VCaP (cell line): ENCODE measurements at regions not wholly inside any gene's neighbourhood (a gene's known extent, or its start where the extent isn't known, plus 50 kb on each side); places are given as distances from the start of the nearest gene placed in this dataset.

Source experiments
- H3K27ac ChIP-seq: fragments of 450-650 bp; 2 replicates; pipeline ENCODE4 v1.5.1; 2017
- TF ChIP-seq, protein P1 (sequence below): fragments of 450-650 bp; conservative IDR thresholded peaks from 2 replicates; pipeline ENCODE4 v1.5.1; 2017; ENCODE audit warnings: mild to moderate bottlenecking, moderate library complexity

- no peak overlapping the region for H3K27ac ChIP-seq
- TF ChIP-seq, protein P1, sequence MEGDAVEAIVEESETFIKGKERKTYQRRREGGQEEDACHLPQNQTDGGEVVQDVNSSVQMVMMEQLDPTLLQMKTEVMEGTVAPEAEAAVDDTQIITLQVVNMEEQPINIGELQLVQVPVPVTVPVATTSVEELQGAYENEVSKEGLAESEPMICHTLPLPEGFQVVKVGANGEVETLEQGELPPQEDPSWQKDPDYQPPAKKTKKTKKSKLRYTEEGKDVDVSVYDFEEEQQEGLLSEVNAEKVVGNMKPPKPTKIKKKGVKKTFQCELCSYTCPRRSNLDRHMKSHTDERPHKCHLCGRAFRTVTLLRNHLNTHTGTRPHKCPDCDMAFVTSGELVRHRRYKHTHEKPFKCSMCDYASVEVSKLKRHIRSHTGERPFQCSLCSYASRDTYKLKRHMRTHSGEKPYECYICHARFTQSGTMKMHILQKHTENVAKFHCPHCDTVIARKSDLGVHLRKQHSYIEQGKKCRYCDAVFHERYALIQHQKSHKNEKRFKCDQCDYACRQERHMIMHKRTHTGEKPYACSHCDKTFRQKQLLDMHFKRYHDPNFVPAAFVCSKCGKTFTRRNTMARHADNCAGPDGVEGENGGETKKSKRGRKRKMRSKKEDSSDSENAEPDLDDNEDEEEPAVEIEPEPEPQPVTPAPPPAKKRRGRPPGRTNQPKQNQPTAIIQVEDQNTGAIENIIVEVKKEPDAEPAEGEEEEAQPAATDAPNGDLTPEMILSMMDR, result no peak
Measured at GRCh38 chr1:106232128-106232527, 824.3 kb upstream of the PRMT6 start.

- TF ChIP-seq, protein P1, result no peak
- H3K27ac ChIP-seq, result no peak overlapping the region
Measured at GRCh38 chr1:106233511-106233910, 823.0 kb upstream of the PRMT6 start.

DNA sequence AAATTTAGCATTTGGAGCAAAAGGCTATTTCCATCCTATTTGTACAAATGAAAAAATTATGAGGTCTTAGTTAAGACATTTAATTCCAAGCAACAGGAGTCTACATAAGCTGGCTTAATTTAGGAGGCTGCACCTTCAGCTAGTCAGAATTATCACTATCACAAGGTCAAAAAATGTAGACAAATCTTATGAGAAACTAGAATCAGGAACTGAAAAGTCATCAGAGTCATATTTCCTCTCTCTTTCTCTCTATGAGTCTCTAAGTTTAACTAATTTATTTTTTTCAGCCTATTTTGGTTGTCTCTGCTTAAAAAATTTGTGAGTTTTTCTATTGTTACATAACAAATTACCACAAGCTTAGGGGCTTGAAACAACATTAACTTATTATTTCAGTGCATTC lies 807.1 kb upstream of the PRMT6 start:
- H3K27ac ChIP-seq, result no peak overlapping the region
- TF ChIP-seq, protein P1, result no peak

GRCh38 chr1:106249810-106250209 lies 806.7 kb upstream of the PRMT6 start:
- TF ChIP-seq, protein P1, result no peak
- no peak overlapping the region for H3K27ac ChIP-seq

DNA sequence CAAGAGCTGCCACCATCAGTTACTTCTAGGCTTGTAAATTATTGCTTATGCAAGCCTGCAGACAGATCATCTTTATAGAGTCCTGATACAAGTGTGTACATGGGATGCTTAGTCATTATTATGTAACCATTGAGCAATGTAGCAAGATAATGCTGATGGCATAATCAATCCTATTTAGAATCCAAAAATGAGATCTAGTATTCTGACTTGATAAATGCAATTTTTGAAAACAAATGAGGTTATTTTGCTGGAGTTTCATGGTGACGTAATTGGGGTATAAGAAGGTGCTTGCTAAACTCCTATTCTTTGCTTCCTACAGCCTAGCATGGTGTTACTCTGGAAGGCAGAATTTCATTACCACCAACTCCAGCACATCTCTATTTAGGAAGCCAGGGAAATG lies 801.7 kb upstream of the PRMT6 start:
- no peak overlapping the region for H3K27ac ChIP-seq
- TF ChIP-seq, protein P1, result no peak

GRCh38 chr1:106266786-106267185 lies 789.7 kb upstream of the PRMT6 start:
- TF ChIP-seq, protein P1, result no peak
- no peak overlapping the region for H3K27ac ChIP-seq

DNA sequence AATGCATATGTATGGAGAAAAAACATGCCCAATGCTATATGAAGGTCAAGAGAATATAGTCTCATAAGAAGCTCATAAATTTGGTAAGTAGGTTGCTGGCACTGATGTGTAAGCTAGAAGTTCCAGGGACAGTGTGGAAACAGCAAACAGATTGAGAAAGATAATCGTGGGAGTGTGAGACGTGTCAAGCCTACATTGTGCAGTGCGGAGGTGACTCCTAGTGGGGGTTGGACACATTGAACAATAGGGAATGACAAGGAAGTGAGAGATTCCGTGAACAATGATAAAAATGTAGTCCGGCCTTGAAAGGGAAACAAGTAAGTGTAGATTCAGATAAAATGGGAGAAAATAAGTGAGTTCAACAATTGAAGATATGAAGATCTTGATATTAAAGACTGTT lies 788.4 kb upstream of the PRMT6 start:
- no peak overlapping the region for H3K27ac ChIP-seq
- TF ChIP-seq, protein P1, result peak; percentile 73

- TF ChIP-seq, protein P1, result no peak
Measured at GRCh38 chr1:106276871-106277270, 779.6 kb upstream of the PRMT6 start.

More at GRCh38 chr1:106276871-106277270, 779.6 kb upstream of the PRMT6 start:
- no peak overlapping the region for H3K27ac ChIP-seq
